ENCODE measurements at regions not wholly inside any gene's neighbourhood (a gene's known extent, or its start where the extent isn't known, plus 50 kb on each side); places are given as distances from the start of the nearest gene placed in this dataset.

DNA sequence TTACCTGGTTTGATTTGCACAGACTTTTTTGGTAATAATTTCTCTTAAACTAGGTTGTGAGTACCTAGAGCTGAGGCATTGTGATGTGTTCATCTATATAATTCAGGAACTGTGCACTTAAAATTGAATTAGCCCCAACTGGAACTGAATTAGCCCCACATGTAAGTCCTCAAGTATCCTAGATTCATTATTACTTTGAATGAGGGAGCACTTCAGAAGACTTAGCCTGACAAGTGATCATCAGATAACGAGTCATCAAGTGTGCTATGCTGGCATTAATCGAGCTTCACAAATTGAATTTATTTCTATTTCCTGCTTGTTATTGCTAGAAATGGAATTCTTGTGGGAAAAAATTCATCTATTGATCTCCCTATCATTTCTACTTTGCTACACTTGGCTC is 323.4 kb upstream of the SEMA3D start:
- TF ChIP-seq, protein P1, sequence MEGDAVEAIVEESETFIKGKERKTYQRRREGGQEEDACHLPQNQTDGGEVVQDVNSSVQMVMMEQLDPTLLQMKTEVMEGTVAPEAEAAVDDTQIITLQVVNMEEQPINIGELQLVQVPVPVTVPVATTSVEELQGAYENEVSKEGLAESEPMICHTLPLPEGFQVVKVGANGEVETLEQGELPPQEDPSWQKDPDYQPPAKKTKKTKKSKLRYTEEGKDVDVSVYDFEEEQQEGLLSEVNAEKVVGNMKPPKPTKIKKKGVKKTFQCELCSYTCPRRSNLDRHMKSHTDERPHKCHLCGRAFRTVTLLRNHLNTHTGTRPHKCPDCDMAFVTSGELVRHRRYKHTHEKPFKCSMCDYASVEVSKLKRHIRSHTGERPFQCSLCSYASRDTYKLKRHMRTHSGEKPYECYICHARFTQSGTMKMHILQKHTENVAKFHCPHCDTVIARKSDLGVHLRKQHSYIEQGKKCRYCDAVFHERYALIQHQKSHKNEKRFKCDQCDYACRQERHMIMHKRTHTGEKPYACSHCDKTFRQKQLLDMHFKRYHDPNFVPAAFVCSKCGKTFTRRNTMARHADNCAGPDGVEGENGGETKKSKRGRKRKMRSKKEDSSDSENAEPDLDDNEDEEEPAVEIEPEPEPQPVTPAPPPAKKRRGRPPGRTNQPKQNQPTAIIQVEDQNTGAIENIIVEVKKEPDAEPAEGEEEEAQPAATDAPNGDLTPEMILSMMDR (IDR thresholded peaks at IDR 0.05; ENCODE audit: low read depth, low read length, poor library complexity, severe bottlenecking): no peak
- no peak for TF ChIP-seq EZH2phosphoT487 (IDR thresholded peaks at IDR 0.05; ENCODE audit: borderline replicate concordance, low read length)
